D341Med (cell line): ENCODE measurements at regions not wholly inside any gene's neighbourhood (a gene's known extent, or its start where the extent isn't known, plus 50 kb on each side); places are given as distances from the start of the nearest gene placed in this dataset.

Experiments used
- DNase-seq: peaks from one replicate; pipeline ENCODE4 v3.0.0; 2012; ENCODE audit warnings: low spot score

- no peak for DNase-seq
These were observed 474.4 kb downstream of the RASEF start for GRCh38 chr9:82588301-82589180.

GRCh38 chr9:82590845-82591244 is 472.1 kb downstream of the RASEF start:
- no peak for DNase-seq

GRCh38 chr9:82593501-82593900 is 469.4 kb downstream of the RASEF start:
- DNase-seq, result no peak

- DNase-seq, result no peak
These were observed 465.4 kb downstream of the RASEF start for GRCh38 chr9:82597241-82598203.

- no peak for DNase-seq
These were observed 464.5 kb downstream of the RASEF start for GRCh38 chr9:82598241-82599039.

GRCh38 chr9:82599336-82599949 is 463.5 kb downstream of the RASEF start:
- DNase-seq, result no peak

- no peak for DNase-seq
These were observed 462.2 kb downstream of the RASEF start for GRCh38 chr9:82600536-82601292.

- no peak for DNase-seq
These were observed 461.6 kb downstream of the RASEF start for GRCh38 chr9:82601293-82601771.

- no peak for DNase-seq
These were observed 457.8 kb downstream of the RASEF start for GRCh38 chr9:82604947-82605656.

- DNase-seq, result no peak
These were observed 457.3 kb downstream of the RASEF start for GRCh38 chr9:82605657-82606031.

GRCh38 chr9:82606071-82606470 is 456.9 kb downstream of the RASEF start:
- DNase-seq, result no peak

- peak; percentile 38 for DNase-seq
These were observed 456.2 kb downstream of the RASEF start for GRCh38 chr9:82606492-82607382.

GRCh38 chr9:82608487-82608886 is 454.5 kb downstream of the RASEF start:
- no peak for DNase-seq

- no peak for DNase-seq
These were observed 450.0 kb downstream of the RASEF start for GRCh38 chr9:82612942-82613341.

GRCh38 chr9:82613498-82613897 is 449.4 kb downstream of the RASEF start:
- no peak for DNase-seq

GRCh38 chr9:82616545-82616944 is 446.4 kb downstream of the RASEF start:
- no peak for DNase-seq

- no peak for DNase-seq
These were observed 441.5 kb downstream of the RASEF start for GRCh38 chr9:82621447-82621846.

- no peak for DNase-seq
These were observed 425.6 kb downstream of the RASEF start for GRCh38 chr9:82637368-82637767.

- no peak for DNase-seq
These were observed 417.3 kb downstream of the RASEF start for GRCh38 chr9:82645600-82645999.
